HEK293 (cell line): ENCODE measurements at regions not wholly inside any gene's neighbourhood (a gene's known extent, or its start where the extent isn't known, plus 50 kb on each side); places are given as distances from the start of the nearest gene placed in this dataset.

Source experiments
- CTCF ChIA-PET: fragments of 350-600 bp; formaldehyde crosslinking; extraction: SDS; loops from one replicate; lab custom pipeline; 2021; ENCODE audit warnings: antibody characterized with exemption; lab: Yijun Ruan, JAX
- POLR2A ChIA-PET: fragments of 300-600 bp; formaldehyde crosslinking; extraction: SDS; loops from one replicate; lab custom pipeline; 2020; ENCODE audit warnings: antibody characterized with exemption, inconsistent platforms; lab: Yijun Ruan, JAX
- H3K27ac ChIP-seq: fragments of 200-500 bp; sonication (Bioruptor generic); 2 replicates; pipeline ENCODE4 v1.5.1; 2014; ENCODE audit warnings: low read depth, low read length, control low read depth, inconsistent platforms; ENCODE audit errors: extremely low read depth
- H3K36me3 ChIP-seq, 2 experiments: fragments of 200-500 bp in 1 of 2; sonication (Bioruptor generic) in 1 of 2; 1 replicate in 1 of 2; 2 replicates in 1 of 2; pipeline ENCODE4 v1.5.1; 2014 to 2017; ENCODE audit warnings: inconsistent platforms in 2 of 2, low read length in 2 of 2; ENCODE audit not compliant: control insufficient read depth in 2 of 2, insufficient read depth in 1 of 2
- H3K4me1 ChIP-seq: fragments of 200-500 bp; sonication (Bioruptor generic); 2 replicates; pipeline ENCODE4 v1.5.1; 2014; ENCODE audit warnings: mild to moderate bottlenecking, low read length, inconsistent platforms; ENCODE audit not compliant: control insufficient read depth, insufficient read depth
- H3K4me3 ChIP-seq: 2 replicates; pipeline ENCODE4 v1.5.1; 2011; ENCODE audit warnings: low read depth, mild to moderate bottlenecking, control low read depth, low read length, moderate library complexity
- H3K9me3 ChIP-seq: fragments of 200-500 bp; sonication (Bioruptor generic); 2 replicates; pipeline ENCODE4 v1.5.1; 2014; ENCODE audit warnings: low read depth, low read length, inconsistent platforms; ENCODE audit not compliant: control insufficient read depth, insufficient read depth
- GLI4 ChIP-seq: fragments of 450-650 bp; formaldehyde crosslinking; IDR thresholded peaks from 2 replicates; pipeline ENCODE4 v1.5.1; 2016; ENCODE audit warnings: missing biosample characterization, missing genetic modification characterization
- YY2 ChIP-seq: fragments of 450-650 bp; formaldehyde crosslinking; IDR thresholded peaks from 2 replicates; pipeline ENCODE4 v1.5.1; 2016; ENCODE audit warnings: missing biosample characterization, missing genetic modification characterization
- ZBTB49 ChIP-seq: fragments of 450-650 bp; formaldehyde crosslinking; IDR thresholded peaks from 2 replicates; pipeline ENCODE4 v1.5.1; 2016; ENCODE audit warnings: missing biosample characterization, missing genetic modification characterization, low read depth
- ZEB2 ChIP-seq: fragments of 450-650 bp; formaldehyde crosslinking; IDR thresholded peaks from 2 replicates; pipeline ENCODE4 v1.5.1; 2016; ENCODE audit warnings: missing biosample characterization, missing genetic modification characterization
- ZFHX2 ChIP-seq: fragments of 450-650 bp; formaldehyde crosslinking; conservative IDR thresholded peaks from 2 replicates; pipeline ENCODE4 v1.5.1; 2016; ENCODE audit warnings: missing biosample characterization, missing genetic modification characterization
- ZNF155 ChIP-seq: fragments of 450-650 bp; formaldehyde crosslinking; IDR thresholded peaks from 2 replicates; pipeline ENCODE4 v1.5.1; 2016; ENCODE audit warnings: missing biosample characterization, missing genetic modification characterization
- ZNF266 ChIP-seq: fragments of 450-650 bp; formaldehyde crosslinking; IDR thresholded peaks from 2 replicates; pipeline ENCODE4 v1.5.1; 2016; ENCODE audit warnings: missing biosample characterization, missing genetic modification characterization, low read depth
- ZNF324 ChIP-seq: fragments of 450-650 bp; formaldehyde crosslinking; IDR thresholded peaks from 2 replicates; pipeline ENCODE4 v1.5.1; 2016; ENCODE audit warnings: missing biosample characterization, missing genetic modification characterization
- ZNF433 ChIP-seq: fragments of 450-650 bp; formaldehyde crosslinking; IDR thresholded peaks from 2 replicates; pipeline ENCODE4 v1.5.1; 2016; ENCODE audit warnings: missing biosample characterization, missing genetic modification characterization, low read depth
- ZNF530 ChIP-seq: fragments of 450-650 bp; formaldehyde crosslinking; IDR thresholded peaks from 2 replicates; pipeline ENCODE4 v1.5.1; 2016; ENCODE audit warnings: low read depth, missing biosample characterization, missing genetic modification characterization
- ZNF560 ChIP-seq: fragments of 450-650 bp; formaldehyde crosslinking; IDR thresholded peaks from 2 replicates; pipeline ENCODE4 v1.5.1; 2017; ENCODE audit warnings: missing biosample characterization, missing genetic modification characterization, borderline replicate concordance
- ZNF561 ChIP-seq: fragments of 450-650 bp; IDR thresholded peaks from 2 replicates; pipeline ENCODE4 v1.5.1; 2018; ENCODE audit warnings: missing biosample characterization, missing genetic modification characterization, borderline replicate concordance
- ZNF645 ChIP-seq: fragments of 450-650 bp; formaldehyde crosslinking; IDR thresholded peaks from 2 replicates; pipeline ENCODE4; 2016; ENCODE audit warnings: missing biosample characterization, missing genetic modification characterization
- ZNF654 ChIP-seq: fragments of 450-650 bp; formaldehyde crosslinking; IDR thresholded peaks from 2 replicates; pipeline ENCODE4 v1.5.1; 2016; ENCODE audit warnings: low read depth, missing biosample characterization, missing genetic modification characterization
- ZNF830 ChIP-seq: fragments of 450-650 bp; IDR thresholded peaks from 2 replicates; pipeline ENCODE4 v1.5.0; 2018; ENCODE audit warnings: missing biosample characterization, missing genetic modification characterization, low read depth, mild to moderate bottlenecking, moderate library complexity
- TF ChIP-seq, protein P1 (sequence below): fragments of 450-650 bp; formaldehyde crosslinking; IDR thresholded peaks from 2 replicates; pipeline ENCODE4 v1.5.1; 2016; ENCODE audit warnings: missing biosample characterization, missing genetic modification characterization
- TF ChIP-seq, protein P2 (sequence below): fragments of 450-650 bp; formaldehyde crosslinking; IDR thresholded peaks from 2 replicates; pipeline ENCODE4 v1.5.1; 2017; ENCODE audit warnings: missing biosample characterization, missing genetic modification characterization

DNA sequence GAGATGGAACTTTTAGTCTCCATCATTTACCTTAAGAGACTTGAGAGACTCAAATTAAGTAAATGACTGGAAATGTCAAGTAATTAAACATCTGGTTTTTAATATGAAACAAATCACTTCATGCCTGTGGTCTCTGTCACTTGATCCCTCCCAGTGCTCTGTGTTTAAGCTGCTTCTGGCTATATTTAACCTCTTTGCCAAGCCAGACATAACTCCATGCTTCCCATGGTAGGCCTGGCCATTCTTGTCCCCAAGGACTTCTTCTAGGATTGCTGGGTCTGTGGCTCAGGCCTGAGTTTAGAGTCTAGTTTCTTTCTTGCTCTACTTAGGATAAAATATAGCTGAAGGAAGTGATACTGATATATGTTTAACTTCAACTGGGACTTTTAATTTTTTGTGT, 1013.6 kb downstream of the FLRT2 start (continued):
- TF ChIP-seq, protein P1, sequence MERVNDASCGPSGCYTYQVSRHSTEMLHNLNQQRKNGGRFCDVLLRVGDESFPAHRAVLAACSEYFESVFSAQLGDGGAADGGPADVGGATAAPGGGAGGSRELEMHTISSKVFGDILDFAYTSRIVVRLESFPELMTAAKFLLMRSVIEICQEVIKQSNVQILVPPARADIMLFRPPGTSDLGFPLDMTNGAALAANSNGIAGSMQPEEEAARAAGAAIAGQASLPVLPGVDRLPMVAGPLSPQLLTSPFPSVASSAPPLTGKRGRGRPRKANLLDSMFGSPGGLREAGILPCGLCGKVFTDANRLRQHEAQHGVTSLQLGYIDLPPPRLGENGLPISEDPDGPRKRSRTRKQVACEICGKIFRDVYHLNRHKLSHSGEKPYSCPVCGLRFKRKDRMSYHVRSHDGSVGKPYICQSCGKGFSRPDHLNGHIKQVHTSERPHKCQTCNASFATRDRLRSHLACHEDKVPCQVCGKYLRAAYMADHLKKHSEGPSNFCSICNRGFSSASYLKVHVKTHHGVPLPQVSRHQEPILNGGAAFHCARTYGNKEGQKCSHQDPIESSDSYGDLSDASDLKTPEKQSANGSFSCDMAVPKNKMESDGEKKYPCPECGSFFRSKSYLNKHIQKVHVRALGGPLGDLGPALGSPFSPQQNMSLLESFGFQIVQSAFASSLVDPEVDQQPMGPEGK (tag by site-specific recombination): no peak
- TF ChIP-seq ZNF324 (tag by site-specific recombination) (no peak), ZNF266 (tag by site-specific recombination) (no peak), ZNF155 (tag by site-specific recombination) (no peak), ZBTB49 (tag by site-specific recombination) (no peak), YY2 (tag by site-specific recombination) (no peak)

DNA sequence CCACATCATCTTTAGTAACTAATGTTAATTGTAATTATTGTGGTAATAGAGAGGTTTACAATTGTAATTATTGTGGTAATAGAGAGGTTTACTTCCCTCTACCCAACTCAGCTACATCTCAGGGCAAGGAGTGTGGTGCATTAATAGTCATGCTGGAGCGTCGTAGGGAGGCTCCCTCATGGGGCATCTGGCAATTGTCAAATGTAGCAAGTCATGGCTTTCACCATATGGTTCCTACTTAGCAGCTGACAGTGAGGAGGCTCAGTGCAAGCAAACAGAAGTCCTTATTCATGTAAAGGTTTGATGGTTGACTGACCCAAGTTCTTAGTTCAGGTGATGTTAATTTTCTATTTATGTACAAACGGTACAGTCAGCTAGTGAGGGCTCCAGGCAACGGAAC, 1012.0 kb downstream of the FLRT2 start:
- POLR2A ChIA-PET: no interaction called here
- Histone ChIP-seq H3K9me3 (no peaks in the 10 kb centered on the region), H3K4me1 (no peaks in the 10 kb centered on the region), H3K36me3 (no peaks in the 10 kb centered on the region), H3K27ac (no peak overlapping the region), H3K4me3 (no peak overlapping the region)
- TF ChIP-seq ZNF561 (tag by site-specific recombination) (no peak), ZFHX2 (tag by site-specific recombination) (no peak), ZNF645 (tag by site-specific recombination) (no peak), ZNF830 (tag by site-specific recombination) (no peak)
- TF ChIP-seq, protein P2, sequence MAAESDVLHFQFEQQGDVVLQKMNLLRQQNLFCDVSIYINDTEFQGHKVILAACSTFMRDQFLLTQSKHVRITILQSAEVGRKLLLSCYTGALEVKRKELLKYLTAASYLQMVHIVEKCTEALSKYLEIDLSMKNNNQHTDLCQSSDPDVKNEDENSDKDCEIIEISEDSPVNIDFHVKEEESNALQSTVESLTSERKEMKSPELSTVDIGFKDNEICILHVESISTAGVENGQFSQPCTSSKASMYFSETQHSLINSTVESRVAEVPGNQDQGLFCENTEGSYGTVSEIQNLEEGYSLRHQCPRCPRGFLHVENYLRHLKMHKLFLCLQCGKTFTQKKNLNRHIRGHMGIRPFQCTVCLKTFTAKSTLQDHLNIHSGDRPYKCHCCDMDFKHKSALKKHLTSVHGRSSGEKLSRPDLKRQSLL (tag by site-specific recombination): no peak
- CTCF ChIA-PET: no interaction called here

- no peak for TF ChIP-seq ZEB2 (tag by site-specific recombination)
- no peak for TF ChIP-seq ZNF530 (tag by site-specific recombination)
- no peak for TF ChIP-seq GLI4 (tag by site-specific recombination)
- TF ChIP-seq ZNF266 (tag by site-specific recombination): no peak
- TF ChIP-seq ZNF433 (tag by site-specific recombination): no peak
- no peak for TF ChIP-seq ZNF654
- TF ChIP-seq ZNF560 (tag by site-specific recombination): no peak
- Histone ChIP-seq H3K9me3 (no peaks in the 10 kb centered on the region), H3K4me1 (no peaks in the 10 kb centered on the region), H3K27ac (no peak overlapping the region), H3K4me3 (no peak overlapping the region), H3K36me3 (no peaks in the 10 kb centered on the region)
- POLR2A ChIA-PET: no interaction called here
- CTCF ChIA-PET: no interaction called here
Observed at GRCh38 chr14:86540636-86541247, 1010.8 kb downstream of the FLRT2 start.
